ENCODE measurements at regions not wholly inside any gene's neighbourhood (a gene's known extent, or its start where the extent isn't known, plus 50 kb on each side); places are given as distances from the start of the nearest gene placed in this dataset.

- H2AFZ ChIP-seq (ENCODE audit: low read length) = 0 out of 2 replicates have a peak overlapping the region, but pooled peaks have one; percentile 37
- ChIA-PET POLR2A (ENCODE audit: partially characterized antibody) (no interaction called here), CTCF (ENCODE audit: partially characterized antibody) (no interaction called here)
- H3K79me2 ChIP-seq (ENCODE audit: control insufficient read depth in 1 of 2, insufficient read depth in 2 of 2, low read length in 2 of 2) = no peaks in the 10 kb centered on the region
- H3K4me1 ChIP-seq (replicated peaks in 1 of 4; ENCODE audit: control insufficient read depth in 3 of 4, insufficient read depth in 4 of 4, low read length in 3 of 4) = peaks cover 0 to 6% (median 1%) of the 10 kb centered on the region in 4 experiments; a peak in 5 of 7 replicates
- no peak overlapping the region for H3K14ac ChIP-seq (ENCODE audit: insufficient read length)
- H3K18ac ChIP-seq (ENCODE audit: extremely low read depth, low read length) = no peak overlapping the region
- no peak overlapping the region for H2AK5ac ChIP-seq (ENCODE audit: low read depth, low read length)
- no peak overlapping the region for H4K91ac ChIP-seq (replicated peaks; ENCODE audit: insufficient read length, low read length)
- peaks cover 0 to 7% (median under 1%) of the 10 kb centered on the region in 4 experiments; a peak in 2 of 7 replicates for H3K27me3 ChIP-seq (replicated peaks in 1 of 4; ENCODE audit: control insufficient read depth in 3 of 4, extremely low read depth in 1 of 4, insufficient read depth in 3 of 4, low read length in 3 of 4)
- no peak for DNase-seq (ENCODE audit: low read depth in 1 of 2, low spot score in 2 of 2)
- H4K8ac ChIP-seq (ENCODE audit: extremely low read depth, insufficient read depth, low read length) = no peak overlapping the region
- no peak overlapping the region for H3K56ac ChIP-seq (replicated peaks; ENCODE audit: insufficient read length, low read depth, low read length)
- FAIRE-seq = no peak
- H3K79me1 ChIP-seq (ENCODE audit: low read depth, low read length) = no peaks in the 10 kb centered on the region
- H4K20me1 ChIP-seq (replicated peaks in 1 of 2; ENCODE audit: control insufficient read depth in 1 of 2, insufficient read depth in 2 of 2, low read length in 2 of 2) = no peaks in the 10 kb centered on the region
- no peak overlapping the region for H2BK15ac ChIP-seq (ENCODE audit: low read length)
- H3K23ac ChIP-seq (ENCODE audit: insufficient read length) = no peak overlapping the region
- H3K27ac ChIP-seq (ENCODE audit: low read depth, low read length) = no peak overlapping the region
- no peak overlapping the region for H3K4me2 ChIP-seq (ENCODE audit: insufficient read depth in 1 of 2, low read depth in 2 of 2, low read length in 2 of 2)
- H3K4ac ChIP-seq (replicated peaks; ENCODE audit: insufficient read length, low read depth, low read length) = no peak overlapping the region
- no peak overlapping the region for H2BK12ac ChIP-seq (ENCODE audit: low read depth, low read length)
- H2BK120ac ChIP-seq (replicated peaks; ENCODE audit: low read depth, low read length) = no peak overlapping the region
- H3K4me3 ChIP-seq (ENCODE audit: extremely low read depth in 1 of 4, insufficient read depth in 2 of 4, low read depth in 3 of 4, low read length in 4 of 4) = no peak overlapping the region
- H3K23me2 ChIP-seq (ENCODE audit: low read depth, low read length) = peaks cover 5% of the 10 kb centered on the region; the same call in 1 of the 2 replicates
- H3K9me3 ChIP-seq (ENCODE audit: insufficient read depth in 2 of 2, low read depth in 1 of 2, low read length in 1 of 2) = no peaks in the 10 kb centered on the region
- no peak overlapping the region for H2BK20ac ChIP-seq (ENCODE audit: low read length)
- 88% methylated on average over 5 of the region's 5 CpGs; no CpG with 5 or more reads in 1 of the 2 experiments for WGBS, 2 experiments (ENCODE audit: extremely low coverage in 1 of 2, insufficient coverage in 1 of 2, insufficient read length in 1 of 2, insufficient replicate concordance in 2 of 2, low coverage in 1 of 2, low lambda C conversion rate in 2 of 2, missing lambda C conversion rate in 1 of 2)
- H4K5ac ChIP-seq (ENCODE audit: insufficient read length, low read depth, low read length) = no peak overlapping the region
- H3K9ac ChIP-seq (replicated peaks in 1 of 4; ENCODE audit: extremely low read depth in 1 of 4, low read depth in 3 of 4, low read length in 3 of 4) = no peak overlapping the region
- H2BK5ac ChIP-seq (ENCODE audit: low read depth, low read length) = no peak overlapping the region
- no peaks in the 10 kb centered on the region for H3K36me3 ChIP-seq (ENCODE audit: control insufficient read depth in 2 of 4, insufficient read depth in 4 of 4, low read length in 3 of 4)
- no peak for TF ChIP-seq HDAC2 (IDR thresholded peaks at IDR 0.05; ENCODE audit: borderline replicate concordance in 1 of 2, low read depth in 2 of 2, low read length in 2 of 2)
- TF ChIP-seq TAF1 (IDR thresholded peaks at IDR 0.05; ENCODE audit: low read depth, low read length) = no peak
- TF ChIP-seq, protein P1, sequence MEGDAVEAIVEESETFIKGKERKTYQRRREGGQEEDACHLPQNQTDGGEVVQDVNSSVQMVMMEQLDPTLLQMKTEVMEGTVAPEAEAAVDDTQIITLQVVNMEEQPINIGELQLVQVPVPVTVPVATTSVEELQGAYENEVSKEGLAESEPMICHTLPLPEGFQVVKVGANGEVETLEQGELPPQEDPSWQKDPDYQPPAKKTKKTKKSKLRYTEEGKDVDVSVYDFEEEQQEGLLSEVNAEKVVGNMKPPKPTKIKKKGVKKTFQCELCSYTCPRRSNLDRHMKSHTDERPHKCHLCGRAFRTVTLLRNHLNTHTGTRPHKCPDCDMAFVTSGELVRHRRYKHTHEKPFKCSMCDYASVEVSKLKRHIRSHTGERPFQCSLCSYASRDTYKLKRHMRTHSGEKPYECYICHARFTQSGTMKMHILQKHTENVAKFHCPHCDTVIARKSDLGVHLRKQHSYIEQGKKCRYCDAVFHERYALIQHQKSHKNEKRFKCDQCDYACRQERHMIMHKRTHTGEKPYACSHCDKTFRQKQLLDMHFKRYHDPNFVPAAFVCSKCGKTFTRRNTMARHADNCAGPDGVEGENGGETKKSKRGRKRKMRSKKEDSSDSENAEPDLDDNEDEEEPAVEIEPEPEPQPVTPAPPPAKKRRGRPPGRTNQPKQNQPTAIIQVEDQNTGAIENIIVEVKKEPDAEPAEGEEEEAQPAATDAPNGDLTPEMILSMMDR (IDR thresholded peaks at IDR 0.05; ENCODE audit: control extremely low read depth in 1 of 3, insufficient read depth in 1 of 3, low read depth in 1 of 3, low read length in 3 of 3) = no peak
- no peak for TF ChIP-seq BACH1 (IDR thresholded peaks at IDR 0.05; ENCODE audit: low read length)
- TF ChIP-seq CREB1 (IDR thresholded peaks at IDR 0.05) = no peak
- no peak for TF ChIP-seq KDM4A (IDR thresholded peaks at IDR 0.05; ENCODE audit: low read depth, low read length, severe bottlenecking)
- TF ChIP-seq EGR1 (IDR thresholded peaks at IDR 0.05; ENCODE audit: borderline replicate concordance, low read depth, low read length) = no peak
- TF ChIP-seq ZNF274 (IDR thresholded peaks at IDR 0.05; ENCODE audit: borderline replicate concordance, extremely low read depth, low read length) = no peak
- TF ChIP-seq RFX5 (IDR thresholded peaks at IDR 0.05; ENCODE audit: borderline replicate concordance, low read depth, low read length) = no peak
- no peak for TF ChIP-seq MAFK (IDR thresholded peaks at IDR 0.05; ENCODE audit: low read depth, low read length)
- TF ChIP-seq, protein P2, sequence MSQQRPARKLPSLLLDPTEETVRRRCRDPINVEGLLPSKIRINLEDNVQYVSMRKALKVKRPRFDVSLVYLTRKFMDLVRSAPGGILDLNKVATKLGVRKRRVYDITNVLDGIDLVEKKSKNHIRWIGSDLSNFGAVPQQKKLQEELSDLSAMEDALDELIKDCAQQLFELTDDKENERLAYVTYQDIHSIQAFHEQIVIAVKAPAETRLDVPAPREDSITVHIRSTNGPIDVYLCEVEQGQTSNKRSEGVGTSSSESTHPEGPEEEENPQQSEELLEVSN (IDR thresholded peaks at IDR 0.05) = no peak
- no peak for TF ChIP-seq POU5F1 (IDR thresholded peaks at IDR 0.05; ENCODE audit: low read depth, low read length)
These were observed 355.5 kb upstream of the SUCLG2 start for GRCh38 chr3:68009900-68010299.
